ENCODE measurements at regions not wholly inside any gene's neighbourhood (a gene's known extent, or its start where the extent isn't known, plus 50 kb on each side); places are given as distances from the start of the nearest gene placed in this dataset.
"Not testable (repeated sequence)": the region's sequence is repeated elsewhere in the genome, so short reads cannot be mapped to it uniquely, and the experiment has no call there.

GRCh38 chr22:23467721-23468294, 112.3 kb downstream of the IGLL1 start:
- Mint-ChIP-seq H3K27ac (no peak overlapping the region), H3K9me3 (no peaks in the 10 kb centered on the region), H3K4me1 (ENCODE audit: low read depth) (no peaks in the 10 kb centered on the region), H3K36me3 (ENCODE audit: low read depth) (no peaks in the 10 kb centered on the region), H3K4me3 (ENCODE audit: low read depth) (no peak overlapping the region), H3K27me3 (ENCODE audit: low read depth) (peaks cover 17% of the 10 kb centered on the region)
- no peak for DNase-seq (ENCODE audit: low spot score)
- intact Hi-C loops (cut with micrococcal nuclease): no loop called here

DNA sequence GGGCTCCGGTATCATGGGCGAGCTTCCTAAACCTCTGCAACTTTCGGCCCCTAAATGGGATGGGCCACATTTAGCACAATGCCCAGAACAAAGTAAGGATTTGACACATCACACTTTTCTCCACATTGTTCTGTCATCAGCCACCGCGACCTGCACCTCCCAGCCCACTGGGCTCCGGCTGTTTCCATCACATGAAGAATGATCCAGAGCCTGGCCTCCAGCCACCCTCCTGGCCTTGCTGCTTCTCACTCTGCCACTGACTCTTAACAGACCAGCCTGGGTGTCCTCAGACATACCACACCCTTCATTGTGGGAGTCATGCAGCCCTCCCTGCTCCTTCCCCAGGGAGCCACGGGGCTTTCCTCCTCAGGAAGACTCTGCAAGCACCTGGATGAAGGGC, 113.7 kb downstream of the IGLL1 start:
- H3K27me3 Mint-ChIP-seq (ENCODE audit: low read depth): peaks cover 28% of the 10 kb centered on the region
- H3K36me3 Mint-ChIP-seq (ENCODE audit: low read depth): no peaks in the 10 kb centered on the region

GRCh38 chr22:23464796-23465195, 115.3 kb downstream of the IGLL1 start:
- H3K4me3 Mint-ChIP-seq (ENCODE audit: low read depth); DNase-seq (ENCODE audit: low spot score); H3K9me3 Mint-ChIP-seq; H3K27ac Mint-ChIP-seq; H3K4me1 Mint-ChIP-seq (ENCODE audit: low read depth); intact Hi-C loops (cut with micrococcal nuclease); H3K36me3 Mint-ChIP-seq (ENCODE audit: low read depth): not testable (repeated sequence)
- H3K27me3 Mint-ChIP-seq (ENCODE audit: low read depth): peaks cover 28% of the 10 kb centered on the region

More for the DNA sequence above, 113.7 kb downstream of the IGLL1 start:
- intact Hi-C loops (cut with micrococcal nuclease): no loop called here
- Mint-ChIP-seq H3K27ac (no peak overlapping the region), H3K4me1 (ENCODE audit: low read depth) (no peaks in the 10 kb centered on the region), H3K4me3 (ENCODE audit: low read depth) (no peak overlapping the region), H3K9me3 (no peaks in the 10 kb centered on the region)
- DNase-seq (ENCODE audit: low spot score): no peak

- intact Hi-C loops (cut with micrococcal nuclease); H3K27ac Mint-ChIP-seq; H3K9me3 Mint-ChIP-seq; H3K4me3 Mint-ChIP-seq (ENCODE audit: low read depth); DNase-seq (ENCODE audit: low spot score); H3K36me3 Mint-ChIP-seq (ENCODE audit: low read depth): not testable (repeated sequence)
- Mint-ChIP-seq H3K27me3 (ENCODE audit: low read depth) (peaks cover 34% of the 10 kb centered on the region), H3K4me1 (ENCODE audit: low read depth) (peaks cover 10% of the 10 kb centered on the region)
These were observed 119.5 kb downstream of the IGLL1 start for GRCh38 chr22:23460517-23461031.

- H3K4me3 Mint-ChIP-seq (ENCODE audit: low read depth); DNase-seq (ENCODE audit: low spot score); intact Hi-C loops (cut with micrococcal nuclease); H3K36me3 Mint-ChIP-seq (ENCODE audit: low read depth); H3K9me3 Mint-ChIP-seq; H3K27ac Mint-ChIP-seq: not testable (repeated sequence)
- Mint-ChIP-seq H3K27me3 (ENCODE audit: low read depth) (peaks cover 39% of the 10 kb centered on the region), H3K4me1 (ENCODE audit: low read depth) (peaks cover 10% of the 10 kb centered on the region)
These were observed 120.2 kb downstream of the IGLL1 start for GRCh38 chr22:23459645-23460516.

DNA sequence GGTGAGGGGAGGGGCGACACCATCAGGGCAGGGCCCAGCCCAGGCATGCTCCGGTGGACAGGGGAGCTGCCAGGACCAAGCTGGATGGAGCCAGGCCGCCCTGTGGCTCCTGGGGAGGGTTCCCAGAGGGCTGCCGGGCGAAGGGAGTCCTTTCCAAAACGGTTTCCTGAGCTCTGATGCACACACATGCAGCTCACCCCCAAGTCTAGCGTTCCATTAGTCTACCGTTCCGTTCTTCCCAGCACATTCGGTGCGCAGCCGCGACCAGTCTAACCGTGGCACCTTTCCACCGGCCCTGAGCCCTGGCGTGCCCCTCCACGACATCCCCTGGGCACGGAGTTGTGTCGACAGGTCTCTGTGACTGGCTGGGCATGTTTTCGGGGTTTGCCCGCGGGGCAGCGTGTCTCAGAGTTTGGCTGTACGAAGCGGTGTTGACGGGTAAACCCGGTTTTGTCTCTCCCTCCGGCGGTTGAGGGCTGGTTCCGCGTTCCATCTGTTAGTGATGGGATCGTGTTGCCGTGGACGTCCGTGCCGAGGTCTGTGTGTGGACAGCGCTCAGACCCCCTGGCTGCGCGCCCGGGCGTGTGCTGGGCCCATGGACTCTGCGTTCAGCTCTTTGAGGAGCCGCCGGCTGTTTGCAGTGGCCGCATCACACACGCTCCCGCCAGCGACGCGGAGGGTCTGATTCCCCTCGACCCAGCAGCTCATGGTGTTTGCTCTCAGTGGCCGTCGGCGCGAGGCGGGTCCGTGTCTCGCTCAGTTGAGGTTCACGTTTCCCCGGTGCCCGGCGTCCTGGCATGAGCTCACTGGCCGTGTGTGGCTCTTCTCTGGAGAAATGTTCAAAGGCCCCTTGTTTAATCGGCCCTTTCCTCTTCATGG, 121.2 kb downstream of the IGLL1 start:
- H3K27me3 Mint-ChIP-seq (ENCODE audit: low read depth): peaks cover 35% of the 10 kb centered on the region
- H3K4me3 Mint-ChIP-seq (ENCODE audit: low read depth): no peak overlapping the region
- peaks cover 10% of the 10 kb centered on the region for H3K4me1 Mint-ChIP-seq (ENCODE audit: low read depth)
- no peaks in the 10 kb centered on the region for H3K9me3 Mint-ChIP-seq
- intact Hi-C loops (cut with micrococcal nuclease): no loop called here
- DNase-seq (ENCODE audit: low spot score): no peak
- H3K36me3 Mint-ChIP-seq (ENCODE audit: low read depth): no peaks in the 10 kb centered on the region
- no peak overlapping the region for H3K27ac Mint-ChIP-seq

DNA sequence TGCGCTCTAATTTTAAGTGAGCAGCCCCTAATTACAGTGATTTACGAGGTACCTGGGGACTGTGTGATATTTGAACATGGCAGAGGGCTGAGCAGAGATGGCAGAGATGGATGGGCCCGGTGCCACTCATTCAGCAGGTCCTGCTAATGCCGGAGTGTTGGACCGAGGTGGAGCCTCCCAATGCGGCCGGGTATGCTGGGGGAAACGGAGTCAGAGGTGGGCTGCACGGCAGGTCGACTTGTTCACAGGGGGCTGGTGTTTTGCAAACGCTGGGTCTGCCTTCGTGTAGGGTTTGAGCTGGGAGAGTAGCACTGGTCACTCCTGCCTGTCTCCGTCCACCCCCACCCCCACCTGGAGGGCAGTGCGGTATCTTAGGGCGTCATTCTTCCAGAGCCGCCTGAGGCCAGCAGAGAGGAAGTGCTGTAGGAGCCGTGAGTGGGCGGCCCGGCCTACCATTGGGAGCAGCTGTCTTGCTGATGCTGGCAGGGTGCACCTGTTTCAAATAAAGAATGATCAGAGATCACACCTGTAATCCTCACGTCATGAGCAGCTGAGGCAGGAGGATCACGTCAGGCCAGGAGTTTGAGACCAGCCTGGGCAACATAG, 122.6 kb downstream of the IGLL1 start:
- H3K9me3 Mint-ChIP-seq: no peaks in the 10 kb centered on the region
- intact Hi-C loops (cut with micrococcal nuclease): no loop called here
- no peaks in the 10 kb centered on the region for H3K36me3 Mint-ChIP-seq (ENCODE audit: low read depth)
- H3K4me3 Mint-ChIP-seq (ENCODE audit: low read depth): no peak overlapping the region
- H3K27ac Mint-ChIP-seq: no peak overlapping the region
- DNase-seq (ENCODE audit: low spot score): no peak
- H3K4me1 Mint-ChIP-seq (ENCODE audit: low read depth): peaks cover 10% of the 10 kb centered on the region
- peaks cover 24% of the 10 kb centered on the region for H3K27me3 Mint-ChIP-seq (ENCODE audit: low read depth)

- DNase-seq (ENCODE audit: low spot score); H3K27ac Mint-ChIP-seq; H3K4me3 Mint-ChIP-seq (ENCODE audit: low read depth); intact Hi-C loops (cut with micrococcal nuclease); H3K36me3 Mint-ChIP-seq (ENCODE audit: low read depth); H3K9me3 Mint-ChIP-seq: not testable (repeated sequence)
- Mint-ChIP-seq H3K4me1 (ENCODE audit: low read depth) (peaks cover 10% of the 10 kb centered on the region), H3K27me3 (ENCODE audit: low read depth) (peaks cover 21% of the 10 kb centered on the region)
These were observed 123.3 kb downstream of the IGLL1 start for GRCh38 chr22:23456666-23457379.

DNA sequence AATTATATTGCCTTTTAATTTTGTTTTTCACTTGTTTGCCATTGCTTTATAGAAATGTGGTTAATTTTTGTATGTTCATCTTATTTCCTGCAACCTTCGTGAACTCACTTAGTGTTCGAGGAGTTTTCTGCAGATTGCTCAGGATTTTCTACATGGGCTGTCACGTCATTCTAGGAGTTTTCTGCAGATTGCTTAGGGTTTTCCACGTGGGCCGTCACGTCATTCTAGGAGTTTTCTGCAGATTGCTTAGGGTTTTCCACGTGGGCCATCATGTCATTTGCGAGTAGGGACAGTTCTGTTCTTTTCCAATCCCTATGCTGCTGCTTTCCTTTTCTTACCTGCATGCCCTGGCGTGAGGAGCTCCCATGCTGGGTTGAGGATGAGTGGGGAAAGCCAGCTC, 125.7 kb downstream of the IGLL1 start:
- H3K9me3 Mint-ChIP-seq; H3K36me3 Mint-ChIP-seq (ENCODE audit: low read depth); DNase-seq (ENCODE audit: low spot score); H3K4me3 Mint-ChIP-seq (ENCODE audit: low read depth); H3K27ac Mint-ChIP-seq; intact Hi-C loops (cut with micrococcal nuclease): not testable (repeated sequence)
- peaks cover 10% of the 10 kb centered on the region for H3K4me1 Mint-ChIP-seq (ENCODE audit: low read depth)
- H3K27me3 Mint-ChIP-seq (ENCODE audit: low read depth): peaks cover 17% of the 10 kb centered on the region

GRCh38 chr22:23453277-23453676, 126.8 kb downstream of the IGLL1 start:
- Mint-ChIP-seq H3K4me1 (ENCODE audit: low read depth) (peaks cover 10% of the 10 kb centered on the region), H3K4me3 (ENCODE audit: low read depth) (no peak overlapping the region), H3K9me3 (no peaks in the 10 kb centered on the region), H3K27ac (no peak overlapping the region), H3K27me3 (ENCODE audit: low read depth) (peaks cover 17% of the 10 kb centered on the region), H3K36me3 (ENCODE audit: low read depth) (no peaks in the 10 kb centered on the region)
- DNase-seq (ENCODE audit: low spot score): no peak
- intact Hi-C loops (cut with micrococcal nuclease): no loop called here

DNA sequence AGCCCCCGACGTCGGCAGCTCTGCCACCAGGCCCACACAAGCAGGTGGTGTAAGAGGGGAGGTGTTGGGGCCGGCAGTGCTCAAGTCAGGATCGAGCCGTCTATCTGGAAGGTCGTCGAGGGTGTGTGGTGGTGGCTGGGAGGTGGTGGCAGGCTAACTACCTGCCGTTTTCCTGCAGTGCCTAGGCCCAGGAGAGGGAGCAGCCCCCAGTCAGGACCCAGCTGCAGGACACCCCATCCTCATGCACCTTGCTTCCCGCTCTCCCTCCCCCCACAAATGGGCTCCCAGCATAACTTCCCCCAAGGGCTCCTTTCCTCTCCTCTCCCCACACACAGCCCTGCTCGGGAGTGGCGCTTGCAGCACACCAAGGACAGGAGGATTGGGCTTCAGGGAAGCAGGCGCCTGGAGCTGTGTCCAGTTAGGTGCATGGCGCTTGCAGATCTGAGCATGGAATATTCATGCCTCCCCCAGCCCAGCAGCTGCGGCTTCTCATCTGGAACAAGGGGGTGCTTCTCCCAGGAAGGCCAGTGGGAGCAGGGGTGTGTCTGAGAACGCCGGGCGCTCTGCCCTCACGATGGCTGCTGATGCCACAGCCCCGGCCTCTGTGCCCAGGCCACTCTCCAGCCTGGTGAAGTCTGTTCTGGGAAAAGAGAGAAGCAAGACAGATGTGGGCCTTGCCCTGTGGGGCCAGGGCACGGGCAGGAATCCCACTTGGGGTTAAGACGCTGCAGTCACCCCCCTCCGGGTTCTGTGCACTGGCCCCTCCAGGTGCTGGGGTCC, 127.7 kb downstream of the IGLL1 start:
- H3K36me3 Mint-ChIP-seq (ENCODE audit: low read depth): no peaks in the 10 kb centered on the region
- H3K4me1 Mint-ChIP-seq (ENCODE audit: low read depth): peaks cover 10% of the 10 kb centered on the region
- intact Hi-C loops (cut with micrococcal nuclease): no loop called here
- no peak overlapping the region for H3K4me3 Mint-ChIP-seq (ENCODE audit: low read depth)
- peaks cover under 1% of the 10 kb centered on the region for H3K9me3 Mint-ChIP-seq
- H3K27ac Mint-ChIP-seq: no peak overlapping the region
- no peak for DNase-seq (ENCODE audit: low spot score)
- peaks cover 17% of the 10 kb centered on the region for H3K27me3 Mint-ChIP-seq (ENCODE audit: low read depth)

All from activated T-helper 2 cell treated with anti-CD3 and anti-CD28 coated beads, Interferon-gamma antibody, Interleukin-2, Interleukin-4, amounts not matched to agents 10 μg/mL and 5 μg/mL and 100 μg/mL, durations not matched to agents 14 hours and 24 hours and 36 hours (primary cell).